MCF 10A (cell line): ENCODE measurements at regions not wholly inside any gene's neighbourhood (a gene's known extent, or its start where the extent isn't known, plus 50 kb on each side); places are given as distances from the start of the nearest gene placed in this dataset.
A peak's percentile ranks its signal among the peaks of the same experiment; 100 is the strongest.

ENCODE experiments used
- BruUV-seq: library from RNA; stranded (reverse); fragments of 400-500 nt; replicated peaks from 2 replicates; lab custom pipeline; 2021; lab: Mats Ljungman, UMichigan
- CTCF ChIA-PET: fragments of 300-600 bp; sonication (Branson Sonifier 250); formaldehyde crosslinking; extraction: SDS; loops from one replicate; lab custom pipeline; 2021; ENCODE audit warnings: antibody characterized with exemption, inconsistent platforms; lab: Yijun Ruan, JAX
- POLR2A ChIA-PET: fragments of 300-600, 350-650 bp; sonication (Branson Sonifier 250); formaldehyde crosslinking; extraction: SDS; loops from one replicate; lab custom pipeline; 2020; ENCODE audit warnings: antibody characterized with exemption, inconsistent platforms; lab: Yijun Ruan, JAX
- DNase-seq: peaks from one replicate; pipeline ENCODE4 v3.0.0-alpha.2; 2018; ENCODE audit not compliant: unreplicated experiment
- H3K27ac Mint-ChIP-seq: one replicate; pipeline ENCODE4 v1.8.0; 2022; ENCODE audit warnings: mild to moderate bottlenecking, low read depth, mixed read lengths; ENCODE audit not compliant: unreplicated experiment
- H3K27me3 Mint-ChIP-seq: one replicate; pipeline ENCODE4 v1.8.0; 2022; ENCODE audit warnings: mixed read lengths; ENCODE audit not compliant: insufficient read depth, unreplicated experiment
- H3K36me3 Mint-ChIP-seq: one replicate; pipeline ENCODE4 v1.8.0; 2022; ENCODE audit warnings: mild to moderate bottlenecking, moderate library complexity, mixed read lengths; ENCODE audit not compliant: insufficient read depth, unreplicated experiment
- H3K4me1 Mint-ChIP-seq: one replicate; pipeline ENCODE4 v1.8.0; 2022; ENCODE audit warnings: mixed read lengths; ENCODE audit not compliant: insufficient read depth, unreplicated experiment
- H3K4me3 Mint-ChIP-seq: one replicate; pipeline ENCODE4 v1.8.0; 2022; ENCODE audit warnings: mild to moderate bottlenecking, moderate library complexity, mixed read lengths; ENCODE audit not compliant: unreplicated experiment
- H3K9me3 Mint-ChIP-seq: one replicate; pipeline ENCODE4 v1.8.0; 2022; ENCODE audit warnings: mixed read lengths; ENCODE audit not compliant: unreplicated experiment
- CTCF ChIP-seq: fragments of 200-600 bp; IDR thresholded peaks from one replicate; pipeline ENCODE4 v1.8.0; 2022; ENCODE audit warnings: antibody characterized with exemption, mild to moderate bottlenecking; ENCODE audit not compliant: unreplicated experiment
- intact Hi-C: fragments of 100-400 bp; cut with micrococcal nuclease; formaldehyde crosslinking; loops from 2 replicates; pipeline ENCODE4 v1.14.1; 2022

GRCh38 chr2:215621381-215621780, 185.5 kb upstream of the FN1 start:
- ChIA-PET CTCF (interaction anchor here (0.6 kb wide), 1 partner anchor 310 kb away, joined by 3 read pairs; no protein-coding TSS in a partner anchor), POLR2A (interaction anchor here (0.6 kb wide), 1 partner anchor 53 kb away, joined by 3 read pairs; no protein-coding TSS in a partner anchor)
- no peak overlapping the region for H3K27ac Mint-ChIP-seq
- no TSS peak for BruUV-seq
- H3K9me3 Mint-ChIP-seq = no peaks in the 10 kb centered on the region
- no peak for TF ChIP-seq CTCF
- no peak overlapping the region for H3K4me3 Mint-ChIP-seq
- peaks cover 23% of the 10 kb centered on the region for H3K4me1 Mint-ChIP-seq
- no peak for DNase-seq
- intact Hi-C loops = no loop called here
- no peaks in the 10 kb centered on the region for H3K36me3 Mint-ChIP-seq
- no peaks in the 10 kb centered on the region for H3K27me3 Mint-ChIP-seq

- ChIA-PET CTCF (no interaction called here), POLR2A (interaction anchor here (0.6 kb wide), 1 partner anchor 52 kb away, joined by 3 read pairs; no protein-coding TSS in a partner anchor)
- H3K27me3 Mint-ChIP-seq = no peaks in the 10 kb centered on the region
- H3K36me3 Mint-ChIP-seq = no peaks in the 10 kb centered on the region
- TF ChIP-seq CTCF = no peak
- H3K9me3 Mint-ChIP-seq = no peaks in the 10 kb centered on the region
- no peak overlapping the region for H3K27ac Mint-ChIP-seq
- peaks cover 23% of the 10 kb centered on the region for H3K4me1 Mint-ChIP-seq
- no peak overlapping the region for H3K4me3 Mint-ChIP-seq
- no TSS peak for BruUV-seq
- intact Hi-C loops = no loop called here
- no peak for DNase-seq
Measured at GRCh38 chr2:215620528-215620927, 184.7 kb upstream of the FN1 start.

GRCh38 chr2:215619989-215620388, 184.1 kb upstream of the FN1 start:
- Mint-ChIP-seq H3K9me3 (no peaks in the 10 kb centered on the region), H3K27ac (no peak overlapping the region), H3K4me1 (peaks cover 23% of the 10 kb centered on the region), H3K36me3 (no peaks in the 10 kb centered on the region), H3K4me3 (no peak overlapping the region), H3K27me3 (no peaks in the 10 kb centered on the region)
- BruUV-seq = no TSS peak
- no peak for TF ChIP-seq CTCF
- intact Hi-C loops = no loop called here
- peak; percentile 71 for DNase-seq
- ChIA-PET CTCF (interaction anchor here (0.6 kb wide), 1 partner anchor 41 kb away, joined by 3 read pairs; no protein-coding TSS in a partner anchor), POLR2A (no interaction called here)

GRCh38 chr2:215619022-215619958, 183.4 kb upstream of the FN1 start:
- peak; percentile 30 for DNase-seq
- H3K4me1 Mint-ChIP-seq = peaks cover 20% of the 10 kb centered on the region
- H3K27ac Mint-ChIP-seq = no peak overlapping the region
- intact Hi-C loops = no loop called here
- no TSS peak for BruUV-seq
- H3K9me3 Mint-ChIP-seq = no peaks in the 10 kb centered on the region
- POLR2A ChIA-PET = interaction anchor here (0.6 kb wide), 1 partner anchor 29 kb away, joined by 3 read pairs; no protein-coding TSS in a partner anchor
- no peak overlapping the region for H3K4me3 Mint-ChIP-seq
- no peak for TF ChIP-seq CTCF
- CTCF ChIA-PET = interaction anchor here (0.6 to 1.2 kb wide), 3 partner anchors 19 to 147 kb away, joined by 3 read pairs; no protein-coding TSS in a partner anchor
- H3K36me3 Mint-ChIP-seq = no peaks in the 10 kb centered on the region
- H3K27me3 Mint-ChIP-seq = no peaks in the 10 kb centered on the region
